ENCODE measurements at regions not wholly inside any gene's neighbourhood (a gene's known extent, or its start where the extent isn't known, plus 50 kb on each side); places are given as distances from the start of the nearest gene placed in this dataset.
"Not testable (repeated sequence)": the region's sequence is repeated elsewhere in the genome, so short reads cannot be mapped to it uniquely, and the experiment has no call there.

GRCh38 chr1:78298349-78298748 is 192.4 kb upstream of the PTGFR start:
- no peak for DNase-seq

DNA sequence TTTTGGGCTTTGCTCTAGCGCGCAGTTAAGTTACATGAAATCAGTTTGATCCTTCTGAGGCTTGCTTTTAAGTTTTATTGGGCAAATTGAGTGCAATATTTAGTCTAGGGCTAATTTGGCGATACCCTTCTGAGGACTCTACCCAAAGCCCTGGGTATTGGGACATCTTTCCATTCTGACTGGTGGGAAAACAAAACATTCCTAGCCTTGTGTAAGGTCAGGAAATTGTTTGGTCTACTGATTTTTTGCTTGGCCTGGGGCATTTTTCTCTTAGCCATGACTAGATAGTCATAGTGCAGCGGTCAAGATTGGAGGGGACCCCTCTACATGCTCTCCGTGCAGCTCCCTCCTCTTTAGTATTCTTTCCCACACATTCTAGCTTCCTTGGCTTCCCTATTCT is 189.6 kb upstream of the PTGFR start:
- DNase-seq, result no peak

DNA sequence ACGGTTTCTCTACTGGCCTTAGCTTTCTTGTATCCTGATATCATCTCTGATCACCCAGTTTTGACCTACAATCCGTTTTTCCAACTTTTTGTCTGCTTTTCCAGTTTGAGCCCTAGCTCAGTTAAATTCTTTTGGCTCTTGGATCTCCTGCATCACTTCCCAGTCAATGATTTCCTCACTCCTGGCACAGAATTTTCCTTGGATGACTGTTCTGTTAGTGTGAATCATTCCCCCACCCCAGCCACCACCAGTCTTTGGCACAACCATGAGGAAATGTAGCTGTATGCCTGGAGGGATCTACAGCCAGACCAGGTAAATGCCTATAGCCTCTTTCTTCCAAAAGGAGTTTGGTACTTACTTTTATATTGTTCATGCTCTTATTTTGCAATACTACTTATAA is 187.2 kb upstream of the PTGFR start:
- DNase-seq, result peak; percentile 22

DNA sequence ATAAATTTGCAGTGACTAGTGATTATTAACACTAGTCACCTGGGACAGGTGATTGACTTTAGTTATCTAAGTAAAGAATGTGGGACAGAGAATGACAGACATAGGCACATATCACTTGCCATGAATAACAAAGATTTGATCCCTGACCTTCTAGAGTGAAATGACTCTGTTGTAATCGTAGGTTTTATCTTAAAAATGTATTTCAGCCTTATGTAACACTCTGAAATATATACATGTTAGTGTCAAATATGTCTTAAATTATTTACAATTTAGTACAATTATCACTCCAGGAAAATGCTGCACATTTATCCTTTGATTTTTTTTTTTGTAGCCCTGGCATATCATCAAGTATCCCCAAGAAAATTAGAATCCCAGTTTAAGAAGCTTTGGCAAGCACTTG is 186.4 kb upstream of the PTGFR start:
- DNase-seq, result no peak

DNA sequence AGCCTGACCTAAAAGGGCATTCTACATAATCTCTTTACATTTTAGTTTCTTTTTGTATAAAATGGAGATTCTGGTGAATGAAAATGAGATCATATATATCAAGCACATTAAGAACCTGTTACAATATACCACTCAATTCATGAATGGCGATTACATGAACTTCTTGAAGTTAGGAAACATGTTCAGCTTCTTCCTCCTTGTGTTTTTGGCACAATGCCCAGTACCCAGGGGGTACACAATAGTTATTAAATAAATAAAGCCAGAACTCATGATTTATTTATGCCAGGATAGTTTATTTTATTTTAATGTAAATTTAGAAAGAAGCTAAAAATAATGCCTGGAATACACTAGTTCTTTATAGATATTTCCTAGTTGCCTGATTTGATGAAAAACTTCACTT is 186.0 kb upstream of the PTGFR start:
- DNase-seq, result no peak

DNA sequence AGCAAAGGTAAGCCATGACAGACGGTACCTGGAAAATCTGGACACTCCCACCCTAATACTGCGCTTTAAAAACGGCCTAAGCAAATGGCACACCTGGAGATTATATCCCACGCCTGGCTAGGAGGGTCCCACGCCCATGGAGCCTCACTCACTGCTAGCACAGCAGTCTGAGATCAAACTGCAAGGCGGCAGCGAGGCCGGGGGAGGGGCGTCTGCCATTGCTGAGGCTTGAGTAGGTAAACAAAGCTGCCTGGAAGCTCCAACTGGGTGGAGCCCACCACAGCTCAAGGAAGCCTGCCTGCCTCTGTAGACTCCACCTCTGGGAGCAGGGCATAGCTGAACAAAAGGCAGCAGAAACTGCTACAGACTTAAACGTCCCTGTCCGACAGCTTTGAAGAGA is 180.5 kb upstream of the PTGFR start:
- DNase-seq, result not testable (repeated sequence)

GRCh38 chr1:78318011-78318410 is 172.8 kb upstream of the PTGFR start:
- DNase-seq, result peak; percentile 17

DNA sequence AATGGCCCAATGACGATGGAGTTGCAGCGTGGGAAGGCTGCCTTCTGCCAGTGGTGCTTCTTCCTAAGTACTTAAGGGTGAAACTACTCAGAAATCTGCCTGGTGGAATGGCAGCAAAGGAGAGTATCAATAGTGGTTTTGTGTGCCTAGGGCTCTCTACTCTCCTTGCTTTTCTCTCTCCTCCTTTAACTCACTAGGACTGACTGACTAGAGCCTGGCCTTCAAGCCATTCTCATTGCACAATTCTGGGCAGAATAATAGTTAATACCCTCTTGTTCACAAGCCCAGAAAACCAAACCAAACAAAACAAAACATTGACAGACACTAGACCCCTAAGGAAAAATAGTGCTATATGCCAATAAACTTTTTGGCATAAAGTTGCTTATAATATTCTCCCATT is 171.2 kb upstream of the PTGFR start:
- no peak for DNase-seq

DNA sequence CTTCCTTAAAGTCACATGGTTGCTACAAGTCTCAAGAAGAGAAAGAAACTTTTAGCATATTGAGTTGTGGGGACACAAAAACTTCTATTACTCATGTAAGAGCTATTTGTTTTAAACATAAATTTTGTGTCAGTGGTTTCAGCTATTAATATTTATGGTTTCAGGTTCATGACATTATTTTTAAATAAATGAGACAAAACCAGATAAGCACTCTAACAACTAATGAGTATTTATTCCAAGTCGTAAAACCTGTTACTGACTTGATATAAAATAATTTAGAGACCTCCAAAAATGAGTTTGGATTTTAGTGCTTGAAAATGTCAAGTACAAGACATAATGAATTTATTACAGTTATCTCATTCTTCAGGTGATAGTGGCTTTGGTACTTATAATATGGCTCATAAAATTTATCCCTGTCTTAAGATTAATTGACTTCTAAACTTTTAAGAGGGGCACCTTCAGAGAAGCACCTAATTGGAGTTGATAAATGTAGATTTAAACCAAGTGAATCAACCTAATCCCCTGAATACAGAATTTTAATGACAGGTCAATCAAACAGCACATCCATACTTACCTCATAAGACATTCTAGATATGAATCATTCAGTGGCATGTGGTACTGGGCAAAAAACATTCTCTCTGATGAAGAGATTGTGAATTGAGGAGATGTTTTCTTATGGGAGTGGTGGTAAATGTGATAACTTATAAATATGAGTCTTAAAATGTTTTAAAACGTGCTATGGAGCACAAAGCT is 167.7 kb upstream of the PTGFR start:
- no peak for DNase-seq

DNA sequence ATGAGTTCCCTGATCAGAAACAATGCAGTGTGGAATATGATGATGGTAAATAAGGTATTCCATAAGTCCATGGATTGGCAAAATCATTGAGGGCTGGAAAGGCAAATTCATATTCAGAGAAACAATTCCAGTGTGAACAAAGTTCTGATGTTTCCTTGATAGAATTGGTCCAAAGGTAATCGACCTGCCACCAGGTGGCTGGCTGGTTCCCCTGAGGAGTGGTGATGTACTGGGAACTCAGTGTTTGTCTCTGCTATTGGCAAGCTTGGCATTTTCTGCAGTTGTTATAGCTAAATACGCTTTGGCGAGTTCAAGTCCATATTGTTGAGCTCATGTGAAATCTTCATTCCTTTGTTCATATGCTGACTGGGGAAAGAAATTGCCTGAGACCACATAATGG is 165.5 kb upstream of the PTGFR start:
- no peak for DNase-seq

GRCh38 chr1:78329475-78329874 is 161.3 kb upstream of the PTGFR start:
- DNase-seq, result no peak

- DNase-seq, result no peak
Measured at GRCh38 chr1:78331799-78332198, 159.0 kb upstream of the PTGFR start.

DNA sequence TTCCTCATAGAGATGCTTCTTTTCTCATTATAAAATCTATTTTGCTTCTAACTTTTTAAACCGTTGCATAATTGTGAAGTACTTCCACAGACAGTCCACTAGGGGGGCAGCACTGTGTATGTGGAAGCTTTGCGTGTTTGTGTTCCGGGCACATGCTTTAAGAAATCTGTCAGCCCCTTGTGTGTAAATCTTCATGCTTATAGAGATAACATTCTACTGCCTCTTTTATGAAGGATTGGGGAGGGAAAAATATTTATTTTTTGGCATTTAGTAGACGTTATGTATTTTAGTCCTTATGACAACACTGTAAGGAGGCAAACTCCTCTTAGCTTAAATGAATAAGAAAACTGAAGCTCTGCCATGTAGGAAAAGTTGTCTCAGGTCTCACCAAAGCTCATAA is 157.3 kb upstream of the PTGFR start:
- peak; percentile 38 for DNase-seq

DNA sequence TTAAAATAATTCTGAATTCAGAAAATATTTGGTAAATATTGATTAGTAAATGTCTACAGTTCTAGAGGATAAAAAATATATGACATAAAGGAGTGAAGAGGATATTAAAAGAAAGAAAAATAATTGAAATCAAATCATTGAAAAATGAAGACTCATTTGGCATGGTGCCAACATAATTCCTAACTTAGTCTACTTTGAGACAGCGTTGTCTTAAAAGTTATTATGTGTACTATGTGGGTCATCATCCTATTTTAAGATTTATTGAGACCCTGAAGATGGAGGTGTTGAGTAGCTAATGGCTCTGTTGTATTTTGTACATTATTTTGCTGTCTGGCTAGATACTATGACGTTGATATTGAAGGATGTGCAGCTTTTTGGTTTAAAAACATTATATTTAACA is 156.7 kb upstream of the PTGFR start:
- no peak for DNase-seq

DNA sequence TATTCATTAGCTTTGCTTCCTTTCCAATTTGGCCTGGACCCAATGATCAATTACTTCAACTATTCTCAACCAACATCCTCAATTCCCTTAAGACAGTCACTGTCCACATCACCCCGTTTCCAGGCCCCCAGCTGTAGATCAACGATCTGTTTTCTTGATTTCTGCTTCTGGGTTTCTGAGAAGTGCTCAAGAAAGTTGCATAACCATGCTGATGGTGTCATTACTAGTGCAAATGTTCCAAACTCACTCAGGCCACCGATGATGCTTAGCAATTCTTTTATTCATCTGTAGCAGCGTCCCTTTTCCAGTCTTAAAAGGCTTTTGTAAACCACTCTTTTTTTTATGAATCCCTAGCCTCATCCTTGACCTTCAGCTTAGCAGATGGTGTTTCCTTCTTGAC is 155.8 kb upstream of the PTGFR start:
- no peak for DNase-seq

DNA sequence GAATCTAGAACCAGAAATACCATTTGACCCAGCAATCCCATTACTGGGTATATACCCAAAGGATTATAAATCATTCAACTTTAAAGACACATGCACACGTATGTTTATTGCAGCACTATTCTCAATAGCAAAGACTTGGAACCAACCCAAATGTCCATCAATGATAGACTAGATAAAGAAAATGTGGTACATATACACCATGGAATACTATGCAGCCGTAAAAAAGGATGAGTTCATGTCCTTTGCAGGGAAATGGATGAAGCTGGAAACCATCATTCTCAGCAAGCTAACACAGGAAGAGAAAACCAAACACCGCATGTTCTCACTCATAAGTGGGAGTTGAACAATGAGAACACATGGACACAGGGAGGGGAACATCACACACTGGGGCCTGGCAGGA is 154.0 kb upstream of the PTGFR start:
- not testable (repeated sequence) for DNase-seq

GRCh38 chr1:78339490-78339889 is 151.3 kb upstream of the PTGFR start:
- DNase-seq, result no peak

DNA sequence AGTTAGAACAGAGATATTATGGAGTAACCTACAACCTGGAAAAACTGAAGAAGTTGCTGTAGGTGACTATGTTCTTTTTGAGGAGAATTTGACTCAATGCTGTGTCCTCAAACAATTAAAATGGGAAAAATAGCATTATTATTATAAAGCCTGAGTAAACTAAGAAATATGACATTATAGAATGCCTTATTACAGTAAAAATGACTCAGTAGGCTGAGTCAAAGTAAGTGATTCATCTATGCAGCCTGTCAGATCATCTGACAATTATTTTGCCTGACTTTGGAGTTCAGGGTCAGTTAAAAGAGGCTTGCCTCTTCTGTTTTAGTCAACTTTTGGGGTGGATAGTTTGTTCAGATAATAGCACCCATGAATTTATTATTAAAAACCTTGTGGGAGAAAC is 150.8 kb upstream of the PTGFR start:
- DNase-seq, result no peak

DNA sequence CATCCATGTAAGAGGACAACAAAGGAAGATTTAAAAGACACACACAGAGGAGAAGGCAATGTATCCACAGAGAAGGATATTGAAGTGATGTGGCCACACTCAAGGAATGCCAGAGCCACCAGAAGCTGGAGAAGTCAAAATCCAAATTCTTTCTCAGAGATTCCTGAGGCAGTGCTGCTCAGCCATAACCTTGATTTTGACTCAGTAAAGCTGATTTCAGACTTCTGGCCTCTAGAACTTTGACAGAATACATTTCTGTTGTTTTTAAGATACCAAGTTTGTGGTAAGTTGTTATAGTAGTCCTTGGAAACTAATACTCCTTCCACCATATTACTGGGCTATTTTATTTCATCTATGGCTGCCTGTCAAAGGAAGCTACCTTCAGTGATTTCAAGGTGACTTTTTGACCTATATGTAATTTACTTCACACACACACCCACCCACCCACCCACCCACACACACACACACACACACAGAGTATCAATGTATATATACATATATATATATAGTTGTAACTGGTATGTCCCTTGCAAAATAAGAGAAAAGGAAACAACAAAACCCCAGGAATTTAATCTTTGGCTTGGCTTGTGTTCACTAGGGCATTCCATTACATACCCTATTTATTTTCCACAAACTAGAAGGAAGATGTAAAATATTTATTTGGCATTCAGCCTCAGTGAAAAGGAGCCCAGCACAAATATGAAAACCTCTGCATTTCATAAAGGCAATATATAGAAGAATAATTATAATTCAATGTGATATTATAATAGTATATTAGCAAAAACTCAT is 142.1 kb upstream of the PTGFR start:
- no peak for DNase-seq

DNA sequence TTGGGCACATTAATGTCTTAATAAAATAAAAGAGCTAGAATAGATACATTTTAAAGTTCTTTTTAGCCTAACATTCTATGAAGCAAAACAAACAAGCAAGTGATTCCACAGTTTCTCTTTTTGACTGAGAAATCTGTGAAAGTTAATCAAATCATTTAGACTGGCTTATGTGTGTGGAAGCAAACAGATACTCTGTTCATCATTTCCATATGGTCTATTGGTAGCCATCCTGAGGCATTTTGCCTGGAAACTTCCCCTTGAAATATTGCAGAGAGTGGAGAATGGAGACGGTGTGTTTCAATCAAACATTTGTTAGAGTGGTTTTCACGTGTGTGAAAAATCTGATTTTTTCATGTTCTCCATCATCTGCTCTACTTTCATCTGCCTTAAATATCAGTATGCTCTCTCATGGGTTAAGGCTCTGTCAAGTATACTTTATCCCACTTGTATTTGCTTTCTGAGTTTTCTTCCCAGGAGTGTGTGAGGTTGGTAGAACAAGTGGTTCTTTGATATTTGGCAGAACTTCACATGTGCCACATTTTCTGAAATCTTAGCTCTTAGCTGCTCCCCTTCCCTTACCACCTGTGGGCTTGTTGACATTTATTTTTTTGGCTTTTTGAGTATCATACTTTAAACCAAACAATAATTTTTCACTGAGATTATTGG is 139.1 kb upstream of the PTGFR start:
- peak; percentile 31 for DNase-seq

DNA sequence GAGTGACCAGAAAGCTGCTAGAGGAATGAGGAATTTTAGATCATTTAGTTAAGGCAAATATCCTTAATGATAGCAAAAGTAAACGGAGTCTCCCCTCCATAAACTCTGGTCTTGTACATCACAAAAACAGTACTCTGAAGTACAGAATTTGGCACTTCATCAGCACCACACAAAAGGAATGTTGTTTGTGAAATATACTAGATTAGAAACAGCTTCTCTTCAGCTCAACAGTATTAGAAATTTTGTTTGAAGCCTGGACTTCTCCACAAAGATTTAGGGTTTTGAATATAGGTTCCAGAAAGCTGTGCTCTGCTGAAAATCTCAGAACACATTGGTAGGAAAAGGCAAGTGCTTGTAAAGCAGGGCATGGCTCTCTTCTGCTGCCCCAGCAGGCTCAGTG is 135.1 kb upstream of the PTGFR start:
- peak; percentile 65 for DNase-seq

- no peak for DNase-seq
Measured at GRCh38 chr1:78358165-78358564, 132.6 kb upstream of the PTGFR start.

DNA sequence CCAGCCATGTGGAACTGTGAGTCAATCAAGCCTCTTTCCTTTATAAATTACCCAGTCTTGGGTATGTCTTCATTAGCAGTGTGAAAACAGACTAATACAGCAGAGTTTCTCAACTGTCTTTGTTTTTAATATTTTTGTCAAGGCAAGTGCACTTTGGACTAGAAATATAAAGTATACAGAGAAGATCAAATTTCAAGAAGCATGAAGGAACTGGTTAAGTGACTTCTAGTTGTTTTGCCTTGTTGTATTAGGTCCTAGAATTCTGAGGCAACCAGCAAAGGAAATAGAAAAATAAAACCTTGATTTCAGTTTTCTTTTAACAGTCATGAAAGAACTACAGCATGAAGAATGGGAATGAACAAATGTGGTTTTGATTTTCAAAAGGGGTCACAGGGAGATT is 131.1 kb upstream of the PTGFR start:
- DNase-seq, result no peak

DNA sequence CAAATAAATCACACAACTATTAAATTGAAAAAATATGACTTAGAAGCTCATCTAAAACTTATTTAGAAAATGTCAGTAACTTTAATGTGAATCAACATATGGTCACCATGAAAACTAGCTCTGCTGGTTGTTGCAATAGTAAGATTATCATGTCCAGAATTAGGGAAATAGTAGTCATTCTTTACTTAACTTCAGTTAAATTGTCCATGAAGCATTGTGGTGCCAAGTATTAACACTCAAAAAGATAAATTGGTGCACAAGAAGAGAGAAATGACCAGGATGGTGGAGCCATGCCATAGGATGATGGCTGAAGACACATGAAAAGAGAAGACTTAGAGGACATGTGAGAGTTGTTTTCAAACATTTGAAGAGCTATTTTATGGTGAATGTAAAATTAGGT is 130.2 kb upstream of the PTGFR start:
- DNase-seq, result peak; percentile 90

Measured in skin of body (tissue), 1 donor.